Thyroid gland (tissue), 4 donors: ENCODE measurements at regions not wholly inside any gene's neighbourhood (a gene's known extent, or its start where the extent isn't known, plus 50 kb on each side); places are given as distances from the start of the nearest gene placed in this dataset.

ENCODE experiments used
- POLR2A ChIP-seq, 2 donors: fragments of 450-650 bp; IDR thresholded peaks; one replicate each; pipeline ENCODE4 v1.6.1; 2017; ENCODE audit warnings: antibody characterized with exemption in 2 of 2, mild to moderate bottlenecking in 2 of 2, moderate library complexity in 1 of 2
- TF ChIP-seq, protein P1 (sequence below), 6 experiments: fragments of 200-600 bp in 3 of 6; fragments of 450-650 bp in 3 of 6; sonication (generic) in 3 of 6; IDR thresholded peaks; one replicate each; pipeline ENCODE4 v1.5.1; 2016 to 2019; ENCODE audit warnings: antibody characterized with exemption in 6 of 6, mild to moderate bottlenecking in 2 of 6, inconsistent platforms in 1 of 6, moderate library complexity in 1 of 6

DNA sequence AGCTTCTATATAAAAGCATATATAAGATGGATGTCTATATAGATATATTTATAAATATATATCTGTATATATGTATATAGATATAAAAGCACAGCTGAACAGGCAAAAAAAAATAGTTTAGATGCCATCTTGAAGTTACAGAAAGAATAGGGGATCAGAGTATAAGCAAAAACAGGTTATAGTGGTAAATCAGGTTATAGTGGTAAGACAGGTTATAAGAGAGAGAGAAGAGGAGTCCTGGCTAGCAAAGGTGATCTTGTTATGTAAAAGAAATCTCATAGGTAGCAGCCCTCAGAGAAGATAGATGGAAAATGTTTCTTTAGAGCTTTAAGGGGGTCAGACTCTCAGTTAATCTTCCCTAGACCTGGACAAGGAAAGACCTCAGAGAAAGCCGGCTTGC lies 1263.1 kb downstream of the PCDH7 start:
- TF ChIP-seq, protein P1, sequence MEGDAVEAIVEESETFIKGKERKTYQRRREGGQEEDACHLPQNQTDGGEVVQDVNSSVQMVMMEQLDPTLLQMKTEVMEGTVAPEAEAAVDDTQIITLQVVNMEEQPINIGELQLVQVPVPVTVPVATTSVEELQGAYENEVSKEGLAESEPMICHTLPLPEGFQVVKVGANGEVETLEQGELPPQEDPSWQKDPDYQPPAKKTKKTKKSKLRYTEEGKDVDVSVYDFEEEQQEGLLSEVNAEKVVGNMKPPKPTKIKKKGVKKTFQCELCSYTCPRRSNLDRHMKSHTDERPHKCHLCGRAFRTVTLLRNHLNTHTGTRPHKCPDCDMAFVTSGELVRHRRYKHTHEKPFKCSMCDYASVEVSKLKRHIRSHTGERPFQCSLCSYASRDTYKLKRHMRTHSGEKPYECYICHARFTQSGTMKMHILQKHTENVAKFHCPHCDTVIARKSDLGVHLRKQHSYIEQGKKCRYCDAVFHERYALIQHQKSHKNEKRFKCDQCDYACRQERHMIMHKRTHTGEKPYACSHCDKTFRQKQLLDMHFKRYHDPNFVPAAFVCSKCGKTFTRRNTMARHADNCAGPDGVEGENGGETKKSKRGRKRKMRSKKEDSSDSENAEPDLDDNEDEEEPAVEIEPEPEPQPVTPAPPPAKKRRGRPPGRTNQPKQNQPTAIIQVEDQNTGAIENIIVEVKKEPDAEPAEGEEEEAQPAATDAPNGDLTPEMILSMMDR (IDR thresholded peaks at IDR 0.05), result no peak
- TF ChIP-seq POLR2A (IDR thresholded peaks at IDR 0.05), result no peak
